Stimulated activated CD8-positive, alpha-beta memory T cell treated with anti-CD3 and anti-CD28 coated beads, Interleukin-4, amount 100 ng/mL, for 4 hours (primary cell): ENCODE measurements at regions not wholly inside any gene's neighbourhood (a gene's known extent, or its start where the extent isn't known, plus 50 kb on each side); places are given as distances from the start of the nearest gene placed in this dataset.
"Not testable (repeated sequence)": the region's sequence is repeated elsewhere in the genome, so short reads cannot be mapped to it uniquely, and the experiment has no call there.

Source experiments
- DNase-seq, 2 donors: peaks; one replicate each; pipeline ENCODE4 v3.0.0-alpha.2; 2020; ENCODE audit warnings: low read depth in 2 of 2, low spot score in 1 of 2

- no peak for DNase-seq
Observed at GRCh38 chr18:44564922-44565321, 115.8 kb upstream of the SETBP1 start.

- DNase-seq, result no peak
Observed at GRCh38 chr18:44568342-44568741, 112.3 kb upstream of the SETBP1 start.

GRCh38 chr18:44568986-44569385 is 111.7 kb upstream of the SETBP1 start:
- no peak for DNase-seq

- no peak for DNase-seq
Observed at GRCh38 chr18:44569391-44570055, 111.2 kb upstream of the SETBP1 start.

DNA sequence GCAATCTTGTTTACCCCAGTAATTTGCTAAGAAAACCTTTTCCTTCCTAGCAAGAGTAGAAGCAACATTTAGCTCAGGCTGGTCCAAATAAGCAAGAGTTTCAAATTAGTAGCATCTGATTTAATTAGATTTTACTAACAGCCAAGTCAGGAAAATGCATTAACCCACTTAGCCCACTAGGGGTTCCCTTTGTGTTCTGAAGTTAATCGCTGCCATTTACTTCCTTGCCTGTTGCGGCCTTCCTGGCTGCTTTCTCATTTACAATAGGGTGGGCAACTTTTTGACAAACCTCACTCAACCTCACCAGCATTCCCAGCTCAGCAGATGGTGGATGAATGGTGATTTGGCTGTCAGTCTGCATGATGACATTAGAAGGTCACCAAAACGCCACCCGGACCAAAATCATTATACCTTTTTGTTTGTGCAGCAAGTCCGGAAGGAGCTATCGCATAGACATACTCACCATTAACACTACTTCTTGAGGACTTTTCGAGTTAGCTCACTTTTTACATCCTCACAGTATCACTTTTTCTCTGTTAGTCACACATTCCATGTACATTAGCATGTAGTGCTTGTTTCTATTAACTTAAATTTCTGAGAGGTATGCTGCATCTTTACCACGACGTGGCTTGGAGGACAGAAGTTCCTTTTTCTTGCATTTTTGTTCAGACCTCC is 101.5 kb upstream of the SETBP1 start:
- DNase-seq, result no peak

DNA sequence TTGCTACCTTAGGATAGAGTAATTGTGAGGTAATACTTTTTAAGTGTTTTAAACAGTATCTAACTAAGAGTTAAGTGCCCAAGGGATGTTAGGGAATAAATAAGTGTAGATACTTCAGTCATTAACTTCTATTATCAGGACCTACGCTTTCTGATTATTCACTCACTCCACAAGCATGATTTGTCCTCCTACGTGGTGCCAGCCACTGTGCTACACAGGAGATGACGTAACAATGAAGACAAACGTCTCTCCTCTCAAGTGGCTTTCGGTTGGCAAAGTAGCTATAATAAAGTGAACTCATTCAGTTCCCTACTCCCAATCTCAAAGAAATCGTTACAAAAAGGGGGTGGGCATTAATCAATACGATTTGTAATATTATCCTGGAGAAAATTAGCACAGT is 100.9 kb upstream of the SETBP1 start:
- DNase-seq, result no peak

GRCh38 chr18:44580159-44580558 is 100.5 kb upstream of the SETBP1 start:
- no peak for DNase-seq

DNA sequence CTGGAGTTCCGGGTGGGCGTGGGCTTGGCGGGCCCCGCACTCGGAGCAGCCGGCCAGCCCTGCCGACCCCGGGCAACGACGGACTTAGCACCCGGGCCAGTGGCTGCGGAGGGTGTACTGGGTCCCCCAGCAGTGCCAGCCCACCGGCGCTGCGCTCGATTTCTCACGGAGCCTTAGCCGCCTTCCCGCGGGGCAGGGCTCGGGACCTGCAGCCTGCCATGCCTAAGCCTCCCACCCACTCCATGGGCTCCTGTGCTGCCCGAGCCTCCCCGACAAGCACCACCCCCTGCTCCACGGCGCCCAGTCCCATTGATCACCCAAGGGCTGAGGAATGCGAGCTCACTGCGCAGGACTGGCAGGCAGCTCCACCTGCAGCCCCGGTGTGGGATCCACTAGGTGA is 99.9 kb upstream of the SETBP1 start:
- not testable (repeated sequence) for DNase-seq

DNA sequence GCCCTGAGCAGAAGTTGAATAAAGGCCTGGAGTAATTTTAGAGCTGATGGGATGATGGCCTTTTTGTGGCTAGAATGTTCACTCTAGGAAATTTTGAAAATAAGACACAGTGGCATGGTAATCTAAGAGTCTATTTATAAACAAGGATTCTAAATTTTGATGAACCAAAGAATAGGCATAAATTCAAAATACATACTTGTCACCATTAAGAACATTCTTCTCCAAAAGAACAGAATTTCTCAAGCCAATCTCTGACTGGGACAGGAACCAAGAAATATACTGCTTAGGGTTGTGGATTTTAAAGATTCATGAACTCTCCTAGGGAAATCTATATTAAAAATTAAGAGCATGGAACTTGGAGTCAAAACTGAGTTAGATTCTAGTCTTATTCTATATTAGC is 98.2 kb upstream of the SETBP1 start:
- no peak for DNase-seq

GRCh38 chr18:44584900-44585299 is 95.8 kb upstream of the SETBP1 start:
- no peak for DNase-seq

GRCh38 chr18:44586782-44587524 is 93.7 kb upstream of the SETBP1 start:
- no peak for DNase-seq

DNA sequence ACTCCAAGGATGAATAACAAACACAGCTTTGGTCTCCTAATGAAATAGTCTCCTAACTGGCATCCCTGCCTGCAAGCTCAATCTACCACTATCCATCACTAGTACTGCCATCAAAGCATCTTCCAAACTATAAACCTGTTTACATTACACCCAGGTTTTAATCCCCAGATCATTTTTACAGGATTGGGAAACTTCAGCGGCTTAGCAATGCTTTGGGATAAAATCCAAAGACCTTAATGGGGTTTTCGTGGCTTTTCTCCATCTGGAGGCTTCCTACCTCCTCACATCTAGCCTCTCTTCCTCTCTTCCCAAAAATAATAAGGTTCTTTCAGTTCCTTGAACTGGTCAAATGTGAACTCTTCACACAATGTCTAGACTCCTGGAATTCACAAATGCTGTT is 92.2 kb upstream of the SETBP1 start:
- DNase-seq, result no peak

GRCh38 chr18:44589693-44590355 is 90.9 kb upstream of the SETBP1 start:
- no peak for DNase-seq

DNA sequence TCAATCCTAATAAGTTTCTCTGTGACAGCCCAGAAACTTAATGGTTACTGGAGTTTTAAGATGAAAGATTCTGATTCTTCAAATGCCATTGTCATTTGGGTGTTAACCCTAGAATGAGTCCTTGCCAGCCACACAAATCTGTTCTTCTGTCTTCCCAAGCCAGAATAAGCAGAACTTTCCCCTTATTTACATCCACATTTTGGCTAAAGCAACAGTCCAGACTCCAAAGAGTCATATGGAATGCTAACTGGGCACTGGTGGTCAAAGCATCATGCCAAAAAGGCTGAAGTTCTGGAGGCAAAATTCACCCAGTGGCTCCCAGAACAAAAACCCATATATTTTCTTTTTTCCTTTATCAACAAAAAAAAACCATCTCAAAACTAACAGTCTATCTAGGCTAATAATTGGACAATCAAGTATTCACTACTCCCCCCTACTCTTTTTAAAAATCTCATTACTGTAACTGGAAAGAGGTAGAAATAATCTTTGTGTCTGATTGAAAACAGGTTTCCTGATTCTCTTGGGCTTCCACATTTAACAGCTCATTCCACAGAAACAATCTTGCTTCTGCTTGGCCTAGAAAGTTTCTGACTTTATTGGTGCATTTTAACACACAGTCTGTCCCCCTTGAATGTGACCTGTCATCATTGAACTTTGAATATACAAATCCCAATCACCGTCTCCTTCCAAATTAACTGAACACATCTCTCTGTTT is 89.6 kb upstream of the SETBP1 start:
- no peak for DNase-seq

DNA sequence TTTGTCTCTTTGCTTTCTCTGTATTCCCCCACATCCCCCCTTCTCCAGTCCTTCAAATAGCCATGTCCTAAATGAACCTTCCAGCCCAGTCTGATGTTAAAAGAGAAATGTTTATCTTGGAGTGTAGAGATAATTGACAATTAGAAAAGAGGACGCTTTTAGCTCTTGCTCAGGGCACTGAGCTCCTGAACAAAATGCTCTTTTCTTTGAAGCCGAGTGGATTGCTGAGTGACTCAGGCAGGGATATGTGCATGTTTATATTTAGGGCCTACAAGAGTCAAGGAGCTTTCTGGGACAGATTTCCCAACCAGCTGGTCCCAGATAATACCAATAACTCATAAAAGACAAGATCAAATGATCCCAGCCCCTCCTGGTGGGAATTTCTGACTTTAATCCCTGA is 88.0 kb upstream of the SETBP1 start:
- DNase-seq, result no peak

DNA sequence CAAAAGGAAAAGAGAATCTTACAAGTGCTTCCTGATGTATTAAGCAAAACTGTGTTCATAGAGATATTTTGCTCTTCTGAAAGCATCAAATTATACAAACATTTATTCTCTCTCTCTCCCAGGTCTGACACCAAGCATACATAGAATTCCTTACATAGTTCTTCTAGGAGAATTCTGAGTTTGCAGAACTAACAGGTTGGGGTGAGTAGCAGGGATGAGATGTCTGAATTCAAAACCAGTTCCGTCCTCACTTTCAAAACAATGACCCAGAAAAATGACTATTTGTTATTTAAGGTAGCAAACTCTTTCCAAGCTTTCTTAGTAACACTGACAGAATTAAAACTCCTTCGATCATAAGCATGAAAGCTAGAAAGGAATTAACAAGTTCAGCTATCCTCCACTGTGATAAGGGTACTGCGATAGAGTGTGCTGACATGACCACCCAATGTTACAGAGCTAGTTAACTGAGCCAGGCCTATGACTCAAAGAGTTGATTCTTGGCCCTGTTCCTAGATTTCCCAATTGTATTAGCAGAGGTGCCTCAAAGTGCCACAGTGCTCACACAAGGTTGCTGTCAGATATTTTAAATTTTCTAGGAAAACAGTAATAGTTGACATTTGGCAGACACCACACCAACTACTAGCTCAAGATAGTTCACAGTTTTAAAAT is 85.8 kb upstream of the SETBP1 start:
- no peak for DNase-seq

GRCh38 chr18:44597797-44598196 is 82.9 kb upstream of the SETBP1 start:
- no peak for DNase-seq

- DNase-seq, result no peak
Observed at GRCh38 chr18:44598514-44598913, 82.2 kb upstream of the SETBP1 start.

DNA sequence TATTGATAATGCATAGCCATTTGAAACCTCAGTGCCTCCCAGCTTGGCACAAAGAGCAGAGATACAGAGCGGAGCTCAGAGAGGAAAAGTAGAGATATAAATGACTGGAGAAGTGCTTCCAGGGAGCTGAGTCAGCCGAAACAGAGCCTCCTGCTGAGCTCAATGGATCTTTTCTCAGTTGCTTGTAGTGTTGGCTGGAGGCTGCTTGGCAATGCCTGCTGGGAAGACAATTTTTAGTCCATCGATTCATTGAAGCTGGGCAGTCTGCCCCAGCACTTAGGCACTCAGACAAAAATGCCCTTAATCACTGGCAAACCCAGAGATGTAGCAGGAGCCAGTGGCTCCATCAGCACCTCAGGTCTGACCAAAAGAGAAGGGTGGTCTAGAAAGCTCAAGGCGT is 81.3 kb upstream of the SETBP1 start:
- no peak for DNase-seq

DNA sequence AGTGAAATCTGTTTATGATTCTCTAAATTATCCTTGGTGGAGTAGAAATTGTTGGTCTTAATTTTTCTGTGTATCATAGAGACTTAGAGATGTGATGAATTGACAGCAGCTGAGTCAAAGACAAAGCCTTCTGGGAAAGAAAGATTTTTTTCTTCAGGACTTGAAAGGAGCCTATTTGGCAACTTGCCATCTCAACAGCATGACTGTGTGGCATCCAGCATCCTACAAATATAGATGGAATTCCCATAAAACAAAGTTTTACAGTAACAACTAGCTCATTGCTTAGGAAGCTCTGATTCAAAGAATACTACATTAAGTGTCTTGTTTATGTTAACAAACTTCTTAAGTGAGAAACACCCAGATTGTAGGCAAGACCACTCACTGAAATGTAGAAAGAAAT is 79.2 kb upstream of the SETBP1 start:
- no peak for DNase-seq

GRCh38 chr18:44602380-44602779 is 78.3 kb upstream of the SETBP1 start:
- no peak for DNase-seq
